GM23338 (cell line): ENCODE measurements at regions not wholly inside any gene's neighbourhood (a gene's known extent, or its start where the extent isn't known, plus 50 kb on each side); places are given as distances from the start of the nearest gene placed in this dataset.
A peak's percentile ranks its signal among the peaks of the same experiment; 100 is the strongest.

Experiments used
- ATAC-seq: fragments of 200-7000 bp; cut with Tn5 transposase; 3 replicates; pipeline ENCODE4 v1.9.1; 2020
- DNase-seq: peaks from one replicate; pipeline ENCODE4 v3.0.0-alpha.2; 2015; ENCODE audit warnings: low spot score
- H2AFZ ChIP-seq: fragments of 200-600 bp; sonication (generic); 2 replicates; pipeline ENCODE4 v1.8.0; 2016; ENCODE audit warnings: antibody characterized with exemption, mild to moderate bottlenecking, moderate library complexity
- H3F3A ChIP-seq: fragments of 200-600 bp; sonication (generic); replicated peaks from 2 replicates; pipeline ENCODE4 v1.8.0; 2017; ENCODE audit warnings: antibody characterized with exemption, mixed run types, low read depth
- H3K27ac ChIP-seq: fragments of 200-600 bp; sonication (generic); 2 replicates; pipeline ENCODE4 v1.6.1; 2016; ENCODE audit warnings: low read depth
- H3K27me3 ChIP-seq: fragments of 200-600 bp; sonication (generic); 2 replicates; pipeline ENCODE4 v1.8.0; 2016; ENCODE audit warnings: mild to moderate bottlenecking, mixed run types, moderate library complexity; ENCODE audit not compliant: insufficient read depth
- H3K36me3 ChIP-seq: fragments of 200-600 bp; sonication (generic); 2 replicates; pipeline ENCODE4 v1.8.0; 2016; ENCODE audit warnings: mild to moderate bottlenecking; ENCODE audit not compliant: insufficient read depth
- H3K4me1 ChIP-seq: fragments of 200-600 bp; sonication (generic); 2 replicates; pipeline ENCODE4 v1.8.0; 2016; ENCODE audit warnings: mild to moderate bottlenecking, moderate library complexity; ENCODE audit not compliant: insufficient read depth
- H3K4me2 ChIP-seq: fragments of 200-600 bp; sonication (generic); 2 replicates; pipeline ENCODE4 v1.7.1; 2017; ENCODE audit warnings: mixed run types
- H3K4me3 ChIP-seq: fragments of 200-600 bp; sonication (generic); 2 replicates; pipeline ENCODE4 v1.6.1; 2016; ENCODE audit warnings: mixed run types
- H3K79me2 ChIP-seq: fragments of 200-600 bp; sonication (generic); replicated peaks from 2 replicates; pipeline ENCODE4 v1.8.0; 2017; ENCODE audit warnings: mild to moderate bottlenecking; ENCODE audit not compliant: insufficient read depth
- H3K9me2 ChIP-seq: fragments of 200-600 bp; sonication (generic); 2 replicates; pipeline ENCODE4 v1.8.0; 2017; ENCODE audit not compliant: insufficient read depth
- H4K20me1 ChIP-seq: fragments of 200-600 bp; sonication (generic); replicated peaks from 2 replicates; pipeline ENCODE4 v1.8.0; 2017; ENCODE audit warnings: mild to moderate bottlenecking; ENCODE audit not compliant: insufficient read depth
- H3K27ac Mint-ChIP-seq: 2 replicates; pipeline ENCODE4 v1.8.0; 2020; ENCODE audit warnings: inconsistent platforms, mild to moderate bottlenecking, moderate library complexity, mixed read lengths
- H3K27me3 Mint-ChIP-seq: 3 replicates; pipeline ENCODE4 v1.8.0; 2022; ENCODE audit warnings: low read depth, mild to moderate bottlenecking, moderate library complexity, mixed read lengths, inconsistent platforms; ENCODE audit not compliant: insufficient read depth, poor library complexity
- H3K36me3 Mint-ChIP-seq: 3 replicates; pipeline ENCODE4 v1.8.0; 2021; ENCODE audit warnings: low read depth, mild to moderate bottlenecking, inconsistent platforms, moderate library complexity, mixed read lengths
- H3K4me1 Mint-ChIP-seq: 3 replicates; pipeline ENCODE4 v1.8.0; 2020; ENCODE audit warnings: mild to moderate bottlenecking, inconsistent platforms, mixed read lengths
- H3K4me3 Mint-ChIP-seq: 3 replicates; pipeline ENCODE4 v1.8.0; 2021; ENCODE audit warnings: moderate library complexity, mild to moderate bottlenecking, inconsistent platforms, mixed read lengths
- H3K9me3 Mint-ChIP-seq: 3 replicates; pipeline ENCODE4 v1.8.0; 2020; ENCODE audit warnings: moderate library complexity, mild to moderate bottlenecking, inconsistent platforms, mixed read lengths
- CREB1 ChIP-seq: fragments of 250-450 bp; sonication (Bioruptor Pico); IDR thresholded peaks from 2 replicates; pipeline ENCODE4 v1.5.0; 2020; ENCODE audit warnings: low read depth, mild to moderate bottlenecking, moderate library complexity
- EZH2 ChIP-seq: fragments of 200-600 bp; sonication (generic); IDR thresholded peaks from one replicate; pipeline ENCODE4 v1.8.0; 2017; ENCODE audit warnings: antibody characterized with exemption, mild to moderate bottlenecking, low read depth; ENCODE audit not compliant: unreplicated experiment
- EZH2phosphoT487 ChIP-seq: fragments of 200-600 bp; sonication (generic); IDR thresholded peaks from one replicate; pipeline ENCODE4 v1.8.1; 2018; ENCODE audit warnings: antibody characterized with exemption; ENCODE audit not compliant: unreplicated experiment
- JUNB ChIP-seq: IDR thresholded peaks from one replicate; pipeline ENCODE4 v1.6.1; 2016; ENCODE audit warnings: antibody characterized with exemption; ENCODE audit not compliant: unreplicated experiment
- ZNF114 ChIP-seq: fragments of 250-450 bp; sonication (Bioruptor Pico); IDR thresholded peaks from 2 replicates; pipeline ENCODE4 v1.5.0; 2020; ENCODE audit warnings: mild to moderate bottlenecking, moderate library complexity
- TF ChIP-seq, protein P1 (sequence below): fragments of 250-450 bp; sonication (Bioruptor Pico); IDR thresholded peaks from 2 replicates; pipeline ENCODE4 v1.5.0; 2020; ENCODE audit warnings: mild to moderate bottlenecking, moderate library complexity
- TF ChIP-seq, protein P2 (sequence below), 2 experiments: fragments of 200-600 bp in 1 of 2; sonication (generic) in 1 of 2; conservative IDR thresholded peaks; 2 replicates each; pipeline versions ENCODE4 v1.5.1 to v1.6.1; 2016 to 2017; ENCODE audit warnings: antibody characterized with exemption in 2 of 2, low read depth in 2 of 2, mild to moderate bottlenecking in 2 of 2, moderate library complexity in 1 of 2

DNA sequence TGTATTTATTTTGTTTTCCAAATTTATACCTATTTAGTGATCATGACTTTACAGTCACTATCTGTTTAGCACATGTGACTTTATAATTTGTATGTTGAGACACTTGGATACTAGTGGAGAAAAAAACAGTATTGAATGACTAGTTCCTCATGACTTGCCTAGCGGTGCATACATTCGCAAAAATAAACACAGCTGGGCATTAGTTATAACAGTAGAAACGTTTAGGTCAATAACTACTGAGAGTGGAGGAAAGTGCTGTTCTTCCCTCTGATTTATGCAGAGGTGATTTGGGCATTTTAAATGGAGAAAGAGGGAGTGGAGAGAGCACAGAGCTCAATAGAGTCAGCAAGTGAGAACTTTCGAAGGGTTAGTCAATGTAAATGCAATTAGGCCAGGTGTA, 1679.0 kb upstream of the B3GALT2 start:
- Histone ChIP-seq H3F3A (no peaks in the 10 kb centered on the region), H3K4me1 (no peaks in the 10 kb centered on the region), H3K36me3 (no peaks in the 10 kb centered on the region), H4K20me1 (no peaks in the 10 kb centered on the region), H3K79me2 (no peaks in the 10 kb centered on the region), H3K27ac (no peak overlapping the region), H3K4me3 (no peak overlapping the region), H2AFZ (0 out of 2 replicates have a peak overlapping the region, but pooled peaks have one; percentile 33), H3K27me3 (no peaks in the 10 kb centered on the region), H3K9me2 (no peaks in the 10 kb centered on the region), H3K4me2 (no peak overlapping the region)
- no peak for DNase-seq
- ATAC-seq = no peak
- Mint-ChIP-seq H3K9me3 (peaks cover 4% of the 10 kb centered on the region; the same call in 2 of the 3 replicates), H3K4me3 (no peak overlapping the region), H3K27me3 (no peaks in the 10 kb centered on the region), H3K36me3 (no peaks in the 10 kb centered on the region; the same call in 2 of the 3 replicates), H3K4me1 (peaks cover 3% of the 10 kb centered on the region), H3K27ac (no peak overlapping the region)
- TF ChIP-seq ZNF114 (CRISPR knock-in tag) = no peak

DNA sequence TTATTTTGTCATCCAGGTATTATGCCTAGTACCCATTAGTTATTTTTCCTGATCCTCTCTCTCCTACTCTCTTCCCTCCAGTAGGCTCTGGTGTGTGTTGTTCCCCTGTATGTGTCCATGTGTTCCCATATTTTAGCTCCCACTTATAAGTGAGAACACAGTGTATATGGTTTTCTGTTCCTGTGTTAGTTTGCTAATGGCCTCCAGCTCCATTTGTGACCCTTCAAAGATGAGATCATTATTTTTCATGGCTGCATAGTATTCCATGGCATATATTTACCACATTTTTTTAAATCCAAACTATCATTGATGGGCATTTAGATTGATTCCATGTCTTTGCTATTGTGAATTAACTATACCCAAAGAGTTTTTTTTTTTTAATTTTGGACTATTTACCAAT, 1675.7 kb upstream of the B3GALT2 start:
- no peaks in the 10 kb centered on the region for H3F3A ChIP-seq
- no peak overlapping the region for H3K4me3 ChIP-seq
- H3K4me2 ChIP-seq = no peak overlapping the region
- Mint-ChIP-seq H3K27ac (no peak overlapping the region), H3K36me3 (peaks cover 2% of the 10 kb centered on the region; the same call in 2 of the 3 replicates), H3K9me3 (peaks cover 8% of the 10 kb centered on the region), H3K27me3 (no peaks in the 10 kb centered on the region), H3K4me3 (no peak overlapping the region), H3K4me1 (no peaks in the 10 kb centered on the region)
- TF ChIP-seq EZH2 (no peak), CREB1 (CRISPR knock-in tag) (no peak), JUNB (no peak), ZNF114 (CRISPR knock-in tag) (no peak), EZH2phosphoT487 (no peak)
- TF ChIP-seq, protein P1, sequence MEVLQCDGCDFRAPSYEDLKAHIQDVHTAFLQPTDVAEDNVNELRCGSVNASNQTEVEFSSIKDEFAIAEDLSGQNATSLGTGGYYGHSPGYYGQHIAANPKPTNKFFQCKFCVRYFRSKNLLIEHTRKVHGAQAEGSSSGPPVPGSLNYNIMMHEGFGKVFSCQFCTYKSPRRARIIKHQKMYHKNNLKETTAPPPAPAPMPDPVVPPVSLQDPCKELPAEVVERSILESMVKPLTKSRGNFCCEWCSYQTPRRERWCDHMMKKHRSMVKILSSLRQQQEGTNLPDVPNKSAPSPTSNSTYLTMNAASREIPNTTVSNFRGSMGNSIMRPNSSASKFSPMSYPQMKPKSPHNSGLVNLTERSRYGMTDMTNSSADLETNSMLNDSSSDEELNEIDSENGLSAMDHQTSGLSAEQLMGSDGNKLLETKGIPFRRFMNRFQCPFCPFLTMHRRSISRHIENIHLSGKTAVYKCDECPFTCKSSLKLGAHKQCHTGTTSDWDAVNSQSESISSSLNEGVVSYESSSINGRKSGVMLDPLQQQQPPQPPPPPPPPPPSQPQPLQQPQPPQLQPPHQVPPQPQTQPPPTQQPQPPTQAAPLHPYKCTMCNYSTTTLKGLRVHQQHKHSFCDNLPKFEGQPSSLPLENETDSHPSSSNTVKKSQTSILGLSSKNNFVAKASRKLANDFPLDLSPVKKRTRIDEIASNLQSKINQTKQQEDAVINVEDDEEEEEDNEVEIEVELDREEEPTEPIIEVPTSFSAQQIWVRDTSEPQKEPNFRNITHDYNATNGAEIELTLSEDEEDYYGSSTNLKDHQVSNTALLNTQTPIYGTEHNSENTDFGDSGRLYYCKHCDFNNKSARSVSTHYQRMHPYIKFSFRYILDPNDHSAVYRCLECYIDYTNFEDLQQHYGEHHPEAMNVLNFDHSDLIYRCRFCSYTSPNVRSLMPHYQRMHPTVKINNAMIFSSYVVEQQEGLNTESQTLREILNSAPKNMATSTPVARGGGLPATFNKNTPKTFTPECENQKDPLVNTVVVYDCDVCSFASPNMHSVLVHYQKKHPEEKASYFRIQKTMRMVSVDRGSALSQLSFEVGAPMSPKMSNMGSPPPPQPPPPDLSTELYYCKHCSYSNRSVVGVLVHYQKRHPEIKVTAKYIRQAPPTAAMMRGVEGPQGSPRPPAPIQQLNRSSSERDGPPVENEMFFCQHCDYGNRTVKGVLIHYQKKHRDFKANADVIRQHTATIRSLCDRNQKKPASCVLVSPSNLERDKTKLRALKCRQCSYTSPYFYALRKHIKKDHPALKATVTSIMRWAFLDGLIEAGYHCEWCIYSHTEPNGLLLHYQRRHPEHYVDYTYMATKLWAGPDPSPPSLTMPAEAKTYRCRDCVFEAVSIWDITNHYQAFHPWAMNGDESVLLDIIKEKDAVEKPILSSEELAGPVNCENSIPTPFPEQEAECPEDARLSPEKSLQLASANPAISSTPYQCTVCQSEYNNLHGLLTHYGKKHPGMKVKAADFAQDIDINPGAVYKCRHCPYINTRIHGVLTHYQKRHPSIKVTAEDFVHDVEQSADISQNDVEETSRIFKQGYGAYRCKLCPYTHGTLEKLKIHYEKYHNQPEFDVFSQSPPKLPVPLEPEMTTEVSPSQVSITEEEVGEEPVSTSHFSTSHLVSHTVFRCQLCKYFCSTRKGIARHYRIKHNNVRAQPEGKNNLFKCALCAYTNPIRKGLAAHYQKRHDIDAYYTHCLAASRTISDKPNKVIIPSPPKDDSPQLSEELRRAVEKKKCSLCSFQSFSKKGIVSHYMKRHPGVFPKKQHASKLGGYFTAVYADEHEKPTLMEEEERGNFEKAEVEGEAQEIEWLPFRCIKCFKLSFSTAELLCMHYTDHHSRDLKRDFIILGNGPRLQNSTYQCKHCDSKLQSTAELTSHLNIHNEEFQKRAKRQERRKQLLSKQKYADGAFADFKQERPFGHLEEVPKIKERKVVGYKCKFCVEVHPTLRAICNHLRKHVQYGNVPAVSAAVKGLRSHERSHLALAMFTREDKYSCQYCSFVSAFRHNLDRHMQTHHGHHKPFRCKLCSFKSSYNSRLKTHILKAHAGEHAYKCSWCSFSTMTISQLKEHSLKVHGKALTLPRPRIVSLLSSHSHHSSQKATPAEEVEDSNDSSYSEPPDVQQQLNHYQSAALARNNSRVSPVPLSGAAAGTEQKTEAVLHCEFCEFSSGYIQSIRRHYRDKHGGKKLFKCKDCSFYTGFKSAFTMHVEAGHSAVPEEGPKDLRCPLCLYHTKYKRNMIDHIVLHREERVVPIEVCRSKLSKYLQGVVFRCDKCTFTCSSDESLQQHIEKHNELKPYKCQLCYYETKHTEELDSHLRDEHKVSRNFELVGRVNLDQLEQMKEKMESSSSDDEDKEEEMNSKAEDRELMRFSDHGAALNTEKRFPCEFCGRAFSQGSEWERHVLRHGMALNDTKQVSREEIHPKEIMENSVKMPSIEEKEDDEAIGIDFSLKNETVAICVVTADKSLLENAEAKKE (CRISPR knock-in tag) = no peak
- TF ChIP-seq, protein P2, sequence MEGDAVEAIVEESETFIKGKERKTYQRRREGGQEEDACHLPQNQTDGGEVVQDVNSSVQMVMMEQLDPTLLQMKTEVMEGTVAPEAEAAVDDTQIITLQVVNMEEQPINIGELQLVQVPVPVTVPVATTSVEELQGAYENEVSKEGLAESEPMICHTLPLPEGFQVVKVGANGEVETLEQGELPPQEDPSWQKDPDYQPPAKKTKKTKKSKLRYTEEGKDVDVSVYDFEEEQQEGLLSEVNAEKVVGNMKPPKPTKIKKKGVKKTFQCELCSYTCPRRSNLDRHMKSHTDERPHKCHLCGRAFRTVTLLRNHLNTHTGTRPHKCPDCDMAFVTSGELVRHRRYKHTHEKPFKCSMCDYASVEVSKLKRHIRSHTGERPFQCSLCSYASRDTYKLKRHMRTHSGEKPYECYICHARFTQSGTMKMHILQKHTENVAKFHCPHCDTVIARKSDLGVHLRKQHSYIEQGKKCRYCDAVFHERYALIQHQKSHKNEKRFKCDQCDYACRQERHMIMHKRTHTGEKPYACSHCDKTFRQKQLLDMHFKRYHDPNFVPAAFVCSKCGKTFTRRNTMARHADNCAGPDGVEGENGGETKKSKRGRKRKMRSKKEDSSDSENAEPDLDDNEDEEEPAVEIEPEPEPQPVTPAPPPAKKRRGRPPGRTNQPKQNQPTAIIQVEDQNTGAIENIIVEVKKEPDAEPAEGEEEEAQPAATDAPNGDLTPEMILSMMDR (conservative IDR thresholded peaks at IDR 0.05; ENCODE audit: low read depth in 2 of 2) = no peak
- ATAC-seq (no peak), DNase-seq (no peak)
- H3K27me3 ChIP-seq = no peaks in the 10 kb centered on the region
- no peak overlapping the region for H3K27ac ChIP-seq
- no peak overlapping the region for H2AFZ ChIP-seq
- H3K9me2 ChIP-seq = no peaks in the 10 kb centered on the region
- H3K36me3 ChIP-seq = no peaks in the 10 kb centered on the region
- H4K20me1 ChIP-seq = no peaks in the 10 kb centered on the region
- no peaks in the 10 kb centered on the region for H3K79me2 ChIP-seq
- H3K4me1 ChIP-seq = no peaks in the 10 kb centered on the region
